Endodermal cell (in vitro differentiated cells): ENCODE measurements at regions not wholly inside any gene's neighbourhood (a gene's known extent, or its start where the extent isn't known, plus 50 kb on each side); places are given as distances from the start of the nearest gene placed in this dataset.

ENCODE experiments used
- DNase-seq: peaks from one replicate; pipeline ENCODE4 v3.0.0-alpha.2; 2017
- H3K27ac ChIP-seq: 2 replicates; pipeline ENCODE4 v1.5.1; 2013; ENCODE audit warnings: mild to moderate bottlenecking, low read depth, low read length, moderate library complexity
- H3K27me3 ChIP-seq: 2 replicates; pipeline ENCODE4 v1.6.1; 2013; ENCODE audit warnings: mild to moderate bottlenecking, low read length, moderate library complexity; ENCODE audit not compliant: insufficient read depth, control insufficient read depth, poor library complexity, severe bottlenecking
- H3K36me3 ChIP-seq: 2 replicates; pipeline ENCODE4 v1.7.0; 2013; ENCODE audit warnings: mild to moderate bottlenecking, low read length, moderate library complexity; ENCODE audit not compliant: control insufficient read depth, insufficient read depth
- H3K4me1 ChIP-seq: one replicate; pipeline ENCODE4 v1.7.0; 2013; ENCODE audit warnings: low read length; ENCODE audit not compliant: control insufficient read depth, insufficient read depth
- H3K4me3 ChIP-seq: 2 replicates; pipeline ENCODE4 v1.5.1; 2013; ENCODE audit warnings: mild to moderate bottlenecking, low read length, moderate library complexity
- H3K9ac ChIP-seq: 2 replicates; pipeline ENCODE4 v1.6.1; 2013; ENCODE audit warnings: mild to moderate bottlenecking, low read length, moderate library complexity; ENCODE audit not compliant: poor library complexity, severe bottlenecking; ENCODE audit errors: extremely low read depth
- H3K9me3 ChIP-seq: 2 replicates; pipeline ENCODE4 v1.6.1; 2013; ENCODE audit warnings: mild to moderate bottlenecking, low read length, moderate library complexity; ENCODE audit not compliant: control insufficient read depth
- H3K27ac Mint-ChIP-seq: 2 replicates; pipeline ENCODE4 v1.8.0; 2020; ENCODE audit warnings: mixed read lengths
- H3K27me3 Mint-ChIP-seq: 2 replicates; pipeline ENCODE4 v1.8.0; 2021; ENCODE audit warnings: mild to moderate bottlenecking, mixed read lengths; ENCODE audit not compliant: insufficient read depth
- H3K36me3 Mint-ChIP-seq: 2 replicates; pipeline ENCODE4 v1.8.0; 2020; ENCODE audit warnings: low read depth, mixed read lengths
- H3K4me1 Mint-ChIP-seq: 2 replicates; pipeline ENCODE4 v1.8.0; 2020; ENCODE audit warnings: mixed read lengths
- H3K4me3 Mint-ChIP-seq: 2 replicates; pipeline ENCODE4 v1.8.0; 2020; ENCODE audit warnings: mild to moderate bottlenecking, moderate library complexity, mixed read lengths
- H3K9me3 Mint-ChIP-seq: 2 replicates; pipeline ENCODE4 v1.8.0; 2020; ENCODE audit warnings: mild to moderate bottlenecking, mixed read lengths
- CTCF ChIP-seq: fragments of 200-600 bp; sonication (generic); conservative IDR thresholded peaks from 2 replicates; pipeline ENCODE4 v1.5.0; 2021; ENCODE audit warnings: antibody characterized with exemption, mild to moderate bottlenecking
- WGBS, 2 experiments: methylation state at CpG; one replicate each; pipeline versions ENCODE4 v1.1.5 to v1.1.7; 2013; ENCODE audit warnings: missing lambda C conversion rate in 2 of 2, mixed read lengths in 1 of 2; ENCODE audit not compliant: insufficient coverage in 1 of 2, insufficient read length in 1 of 2; 5-methylcytosine and 5-hydroxymethylcytosine counted together

GRCh38 chr3:22587446-22587845 lies 615.7 kb upstream of the UBE2E2 start:
- TF ChIP-seq CTCF, result no peak
- H3K27ac Mint-ChIP-seq, result no peak overlapping the region
- H3K4me1 Mint-ChIP-seq, result peaks cover 28% of the 10 kb centered on the region
- H3K4me3 Mint-ChIP-seq, result no peak overlapping the region
- no peaks in the 10 kb centered on the region for H3K36me3 Mint-ChIP-seq
- Histone ChIP-seq H3K27ac (no peak overlapping the region), H3K9me3 (no peaks in the 10 kb centered on the region), H3K4me1 (peaks cover 2% of the 10 kb centered on the region), H3K27me3 (peaks cover 13% of the 10 kb centered on the region), H3K36me3 (no peaks in the 10 kb centered on the region), H3K4me3 (no peak overlapping the region), H3K9ac (no peak overlapping the region)
- peaks cover 14% of the 10 kb centered on the region for H3K27me3 Mint-ChIP-seq
- DNase-seq, result peak; percentile 68
- no peaks in the 10 kb centered on the region for H3K9me3 Mint-ChIP-seq
- 74 to 100% methylated on average over 2 to 7 of the region's 7 CpGs for WGBS, 2 experiments

- 55 to 75% methylated on average over 1 to 2 of the region's 3 CpGs for WGBS, 2 experiments
Observed at GRCh38 chr3:22593638-22594037, 609.5 kb upstream of the UBE2E2 start.

GRCh38 chr3:22594990-22595389 lies 608.1 kb upstream of the UBE2E2 start:
- Histone ChIP-seq H3K27me3 (peaks cover 7% of the 10 kb centered on the region), H3K4me1 (no peaks in the 10 kb centered on the region), H3K9ac (no peak overlapping the region), H3K27ac (no peak overlapping the region), H3K36me3 (no peaks in the 10 kb centered on the region), H3K4me3 (no peak overlapping the region), H3K9me3 (peaks cover 13% of the 10 kb centered on the region)
- Mint-ChIP-seq H3K4me3 (no peak overlapping the region), H3K36me3 (peaks cover 2% of the 10 kb centered on the region), H3K9me3 (peaks cover 22% of the 10 kb centered on the region), H3K27ac (no peak overlapping the region), H3K4me1 (peaks cover 2% of the 10 kb centered on the region), H3K27me3 (peaks cover under 1% of the 10 kb centered on the region)
- no peak for TF ChIP-seq CTCF
- no peak for DNase-seq

More at GRCh38 chr3:22593638-22594037, 609.5 kb upstream of the UBE2E2 start:
- TF ChIP-seq CTCF, result no peak
- no peak overlapping the region for H3K9ac ChIP-seq
- DNase-seq, result no peak
- H3K27ac ChIP-seq, result no peak overlapping the region
- H3K4me3 ChIP-seq, result no peak overlapping the region
- H3K27me3 ChIP-seq, result peaks cover 13% of the 10 kb centered on the region
- peaks cover 2% of the 10 kb centered on the region for H3K36me3 Mint-ChIP-seq
- H3K36me3 ChIP-seq, result no peaks in the 10 kb centered on the region
- H3K9me3 ChIP-seq, result peaks cover 13% of the 10 kb centered on the region
- peaks cover 2% of the 10 kb centered on the region for H3K4me1 Mint-ChIP-seq
- H3K27ac Mint-ChIP-seq, result no peak overlapping the region
- peaks cover 11% of the 10 kb centered on the region for H3K27me3 Mint-ChIP-seq
- H3K9me3 Mint-ChIP-seq, result peaks cover 22% of the 10 kb centered on the region
- no peaks in the 10 kb centered on the region for H3K4me1 ChIP-seq
- no peak overlapping the region for H3K4me3 Mint-ChIP-seq
